MCF 10A (cell line): ENCODE measurements at regions not wholly inside any gene's neighbourhood (a gene's known extent, or its start where the extent isn't known, plus 50 kb on each side); places are given as distances from the start of the nearest gene placed in this dataset.
A peak's percentile ranks its signal among the peaks of the same experiment; 100 is the strongest.

Experiments used
- BruUV-seq: library from RNA; stranded (reverse); fragments of 400-500 nt; replicated peaks from 2 replicates; lab custom pipeline; 2021; lab: Mats Ljungman, UMichigan
- CTCF ChIA-PET: fragments of 300-600 bp; sonication (Branson Sonifier 250); formaldehyde crosslinking; extraction: SDS; loops from one replicate; lab custom pipeline; 2021; ENCODE audit warnings: antibody characterized with exemption, inconsistent platforms; lab: Yijun Ruan, JAX
- POLR2A ChIA-PET: fragments of 300-600, 350-650 bp; sonication (Branson Sonifier 250); formaldehyde crosslinking; extraction: SDS; loops from one replicate; lab custom pipeline; 2020; ENCODE audit warnings: antibody characterized with exemption, inconsistent platforms; lab: Yijun Ruan, JAX
- DNase-seq: peaks from one replicate; pipeline ENCODE4 v3.0.0-alpha.2; 2018; ENCODE audit not compliant: unreplicated experiment
- H3K27ac Mint-ChIP-seq: one replicate; pipeline ENCODE4 v1.8.0; 2022; ENCODE audit warnings: mild to moderate bottlenecking, low read depth, mixed read lengths; ENCODE audit not compliant: unreplicated experiment
- H3K27me3 Mint-ChIP-seq: one replicate; pipeline ENCODE4 v1.8.0; 2022; ENCODE audit warnings: mixed read lengths; ENCODE audit not compliant: insufficient read depth, unreplicated experiment
- H3K36me3 Mint-ChIP-seq: one replicate; pipeline ENCODE4 v1.8.0; 2022; ENCODE audit warnings: mild to moderate bottlenecking, moderate library complexity, mixed read lengths; ENCODE audit not compliant: insufficient read depth, unreplicated experiment
- H3K4me1 Mint-ChIP-seq: one replicate; pipeline ENCODE4 v1.8.0; 2022; ENCODE audit warnings: mixed read lengths; ENCODE audit not compliant: insufficient read depth, unreplicated experiment
- H3K4me3 Mint-ChIP-seq: one replicate; pipeline ENCODE4 v1.8.0; 2022; ENCODE audit warnings: mild to moderate bottlenecking, moderate library complexity, mixed read lengths; ENCODE audit not compliant: unreplicated experiment
- H3K9me3 Mint-ChIP-seq: one replicate; pipeline ENCODE4 v1.8.0; 2022; ENCODE audit warnings: mixed read lengths; ENCODE audit not compliant: unreplicated experiment
- CTCF ChIP-seq: fragments of 200-600 bp; IDR thresholded peaks from one replicate; pipeline ENCODE4 v1.8.0; 2022; ENCODE audit warnings: antibody characterized with exemption, mild to moderate bottlenecking; ENCODE audit not compliant: unreplicated experiment
- intact Hi-C: fragments of 100-400 bp; cut with micrococcal nuclease; formaldehyde crosslinking; loops from 2 replicates; pipeline ENCODE4 v1.14.1; 2022

- Mint-ChIP-seq H3K27ac (no peak overlapping the region), H3K27me3 (no peaks in the 10 kb centered on the region), H3K4me1 (peaks cover 35% of the 10 kb centered on the region), H3K9me3 (peaks cover 8% of the 10 kb centered on the region), H3K36me3 (no peaks in the 10 kb centered on the region), H3K4me3 (no peak overlapping the region)
- intact Hi-C loops, result loop anchor here (5.0 kb wide), 3 partner anchors 49 to 81 kb away; partner anchors contain the start of gene ZNF462
- BruUV-seq, result no TSS peak
- TF ChIP-seq CTCF, result no peak
- ChIA-PET POLR2A (interaction anchor here (0.9 to 2.3 kb wide), 5 partner anchors 10 to 467 kb away, joined by 3 to 8 read pairs (median 4); no protein-coding TSS in a partner anchor), CTCF (interaction anchor here (0.9 to 1.7 kb wide), 4 partner anchors 10 to 953 kb away, joined by 3 to 4 read pairs (median 3); no protein-coding TSS in a partner anchor)
- DNase-seq, result no peak
These were observed 64.8 kb upstream of the ZNF462 start for GRCh38 chr9:106798016-106798799.

DNA sequence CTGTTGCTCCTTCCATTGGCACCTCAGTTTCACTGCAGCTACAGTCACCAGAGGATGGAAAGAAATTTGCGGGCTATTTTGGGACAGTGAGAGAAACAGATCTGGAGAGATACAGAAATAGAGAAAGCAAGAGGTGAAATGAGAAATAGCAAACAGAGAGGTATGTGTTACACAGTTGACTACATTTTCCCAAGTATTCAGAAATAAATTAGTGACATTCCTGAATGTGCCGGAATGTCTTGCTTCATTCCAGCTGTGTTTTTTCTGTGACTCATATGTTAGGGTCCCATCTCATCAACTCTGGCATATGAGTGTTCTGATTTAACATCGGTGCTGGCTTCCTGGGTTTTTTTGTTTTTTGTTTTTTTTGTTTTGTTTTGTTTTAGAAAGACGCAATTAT is 63.8 kb upstream of the ZNF462 start:
- POLR2A ChIA-PET, result interaction anchor here (0.6 to 2.3 kb wide), 8 partner anchors 9 to 1758 kb away, joined by 3 to 8 read pairs (median 3); no protein-coding TSS in a partner anchor
- intact Hi-C loops, result loop anchor here (5.0 kb wide), 3 partner anchors 48 to 82 kb away; partner anchors contain the start of gene ZNF462
- Mint-ChIP-seq H3K27ac (no peak overlapping the region), H3K27me3 (no peaks in the 10 kb centered on the region), H3K4me1 (peaks cover 32% of the 10 kb centered on the region), H3K4me3 (no peak overlapping the region), H3K9me3 (peaks cover 8% of the 10 kb centered on the region), H3K36me3 (no peaks in the 10 kb centered on the region)
- BruUV-seq, result no TSS peak
- no peak for TF ChIP-seq CTCF
- CTCF ChIA-PET, result interaction anchor here (0.6 to 1.7 kb wide), 5 partner anchors 14 to 954 kb away, joined by 3 to 4 read pairs (median 3); no protein-coding TSS in a partner anchor
- DNase-seq, result peak; percentile 79

DNA sequence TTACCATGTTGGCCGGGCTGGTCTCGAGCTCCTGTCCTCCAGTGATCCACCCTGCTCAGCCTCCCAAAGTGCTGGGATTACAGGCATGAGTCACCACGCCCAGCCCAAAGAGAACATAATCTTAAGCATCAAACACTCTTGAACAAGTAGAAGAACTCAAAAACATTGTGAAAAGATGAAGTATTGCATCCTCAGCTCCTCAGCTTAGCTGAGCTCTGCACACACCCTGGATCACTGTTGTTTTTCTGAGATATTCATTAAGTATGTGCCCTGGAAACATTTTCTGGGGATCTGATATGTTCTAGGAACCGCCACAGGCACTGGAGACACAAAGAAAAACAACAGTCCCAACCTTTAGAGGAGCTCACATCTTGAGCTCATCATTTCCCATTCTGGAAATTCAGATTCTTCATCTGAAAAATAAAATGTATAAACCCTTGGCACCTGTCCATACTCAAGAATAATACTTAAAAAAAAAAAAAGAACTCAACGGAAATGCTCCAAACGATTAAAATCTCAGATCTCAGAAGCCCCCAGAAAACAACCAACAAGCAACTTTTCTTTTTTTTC is 62.2 kb upstream of the ZNF462 start:
- no peak for TF ChIP-seq CTCF
- DNase-seq, result peak; percentile 19
- ChIA-PET POLR2A (interaction anchor here (0.7 kb wide), 2 partner anchors 57 to 94 kb away, joined by 4 to 5 read pairs; no protein-coding TSS in a partner anchor), CTCF (interaction anchor here (0.6 to 0.7 kb wide), 2 partner anchors 34 to 898 kb away, joined by 3 to 5 read pairs; no protein-coding TSS in a partner anchor)
- Mint-ChIP-seq H3K4me1 (peaks cover 24% of the 10 kb centered on the region), H3K27ac (peak overlapping the region; percentile 37), H3K36me3 (no peaks in the 10 kb centered on the region), H3K4me3 (no peak overlapping the region), H3K27me3 (no peaks in the 10 kb centered on the region), H3K9me3 (no peaks in the 10 kb centered on the region)
- no TSS peak for BruUV-seq
- intact Hi-C loops, result no loop called here

GRCh38 chr9:106801816-106802215 is 61.1 kb upstream of the ZNF462 start:
- H3K9me3 Mint-ChIP-seq, result no peaks in the 10 kb centered on the region
- H3K27me3 Mint-ChIP-seq, result no peaks in the 10 kb centered on the region
- no TSS peak for BruUV-seq
- POLR2A ChIA-PET, result no interaction called here
- no peak overlapping the region for H3K4me3 Mint-ChIP-seq
- TF ChIP-seq CTCF, result no peak
- H3K4me1 Mint-ChIP-seq, result peaks cover 24% of the 10 kb centered on the region
- H3K27ac Mint-ChIP-seq, result no peak overlapping the region
- intact Hi-C loops, result no loop called here
- H3K36me3 Mint-ChIP-seq, result no peaks in the 10 kb centered on the region
- DNase-seq, result no peak
- CTCF ChIA-PET, result no interaction called here
